B cell (primary cell): ENCODE measurements at regions not wholly inside any gene's neighbourhood (a gene's known extent, or its start where the extent isn't known, plus 50 kb on each side); places are given as distances from the start of the nearest gene placed in this dataset.

ENCODE experiments used
- ATAC-seq: fragments of 200-7000 bp; cut with Tn5 transposase; one replicate; pipeline ENCODE4 v1.10.0; 2021; ENCODE audit warnings: low read depth, mild to moderate bottlenecking, moderate number of reproducible peaks, moderate library complexity
- CTCF ChIA-PET: fragments of 350-600 bp; sonication (Branson Sonifier 250); formaldehyde crosslinking; loops from one replicate; lab custom pipeline; 2021; ENCODE audit warnings: antibody characterized with exemption, inconsistent platforms; lab: Charles Lee
- POLR2A ChIA-PET: fragments of 350-600 bp; sonication (Branson Sonifier 250); formaldehyde crosslinking; loops from one replicate; lab custom pipeline; 2021; ENCODE audit warnings: antibody characterized with exemption; lab: Charles Lee
- DNase-seq: peaks from one replicate; pipeline ENCODE4 v3.0.0; 2013
- H2AFZ ChIP-seq: 2 replicates; pipeline ENCODE4 v1.6.1; 2012; ENCODE audit warnings: mild to moderate bottlenecking, low read depth, low read length; ENCODE audit not compliant: insufficient read depth, poor library complexity, severe bottlenecking
- H3K27ac ChIP-seq, 2 donors: 1 replicate in 1 of 2; 2 replicates in 1 of 2; pipeline ENCODE4 v1.5.1; 2012 to 2013; ENCODE audit warnings: low read length in 2 of 2, mild to moderate bottlenecking in 2 of 2, moderate library complexity in 1 of 2
- H3K27me3 ChIP-seq, 4 experiments: fragments of 200-600 bp in 1 of 4; sonication (generic) in 1 of 4; replicated peaks in 1 of 4; 1 replicate in 2 of 4; 2 replicates in 2 of 4; pipeline versions ENCODE4 v1.6.1 to v1.7.0; 2013 to 2016; ENCODE audit warnings: low read length in 3 of 4, mild to moderate bottlenecking in 2 of 4, mixed read lengths in 1 of 4, moderate library complexity in 1 of 4; ENCODE audit not compliant: insufficient read depth in 4 of 4, control insufficient read depth in 3 of 4; ENCODE audit errors: control extremely low read depth in 1 of 4
- H3K36me3 ChIP-seq, 2 experiments: replicated peaks in 1 of 2; 1 replicate in 1 of 2; 2 replicates in 1 of 2; pipeline versions ENCODE4 v1.6.1 to v1.7.1; 2013; ENCODE audit warnings: low read length in 1 of 2; ENCODE audit not compliant: insufficient read depth in 2 of 2, control insufficient read depth in 1 of 2; ENCODE audit errors: control extremely low read depth in 1 of 2, extremely low read depth in 1 of 2
- H3K4me1 ChIP-seq, 2 donors: fragments of 200-600 bp in 1 of 2; sonication (generic) in 1 of 2; 1 replicate in 1 of 2; 2 replicates in 1 of 2; pipeline versions ENCODE4 v1.5.1 to v1.6.1; 2013 to 2017; ENCODE audit warnings: low read length in 2 of 2; ENCODE audit not compliant: control insufficient read depth in 2 of 2, insufficient read depth in 2 of 2
- H3K4me2 ChIP-seq: replicated peaks from 2 replicates; pipeline ENCODE3; 2012; ENCODE audit warnings: mild to moderate bottlenecking, low read depth, low read length; ENCODE audit not compliant: poor library complexity, severe bottlenecking
- H3K4me3 ChIP-seq, 5 experiments: fragments of 200-600 bp in 1 of 5; sonication (generic) in 1 of 5; 1 replicate in 3 of 5; 2 replicates in 2 of 5; pipeline versions ENCODE4 v1.5.1 to v1.7.0; 2011 to 2016; ENCODE audit warnings: low read length in 4 of 5, mild to moderate bottlenecking in 4 of 5, low read depth in 2 of 5, control low read depth in 1 of 5, moderate library complexity in 1 of 5; ENCODE audit not compliant: insufficient read depth in 1 of 5; ENCODE audit errors: control extremely low read depth in 1 of 5, extremely low read depth in 1 of 5
- H3K79me2 ChIP-seq: fragments of 200-600 bp; sonication (generic); one replicate; pipeline ENCODE4 v1.6.0; 2016; ENCODE audit warnings: low read length; ENCODE audit not compliant: control insufficient read depth, insufficient read depth
- H3K9ac ChIP-seq: fragments of 200-600 bp; sonication (generic); 2 replicates; pipeline ENCODE4 v1.6.1; 2017; ENCODE audit warnings: mild to moderate bottlenecking, low read length, moderate library complexity
- H3K9me3 ChIP-seq, 3 donors: one replicate each; pipeline versions ENCODE4 v1.6.1 to v1.7.1; 2013; ENCODE audit warnings: low read length in 2 of 3; ENCODE audit not compliant: control insufficient read depth in 2 of 3, insufficient read depth in 1 of 3; ENCODE audit errors: control extremely low read depth in 1 of 3
- H4K20me1 ChIP-seq: 2 replicates; pipeline ENCODE4 v1.6.0; 2012; ENCODE audit warnings: mild to moderate bottlenecking, low read length; ENCODE audit not compliant: insufficient read depth, control insufficient read depth, poor library complexity, severe bottlenecking
- H3K27ac Mint-ChIP-seq: one replicate; pipeline ENCODE4 v1.8.0; 2021; ENCODE audit warnings: mixed read lengths
- H3K27me3 Mint-ChIP-seq: one replicate; pipeline ENCODE4 v1.8.0; 2021; ENCODE audit warnings: mixed read lengths
- H3K4me1 Mint-ChIP-seq: one replicate; pipeline ENCODE4 v1.8.0; 2021; ENCODE audit warnings: mixed read lengths
- H3K4me3 Mint-ChIP-seq: one replicate; pipeline ENCODE4 v1.8.0; 2021; ENCODE audit warnings: mixed read lengths
- H3K9me3 Mint-ChIP-seq: one replicate; pipeline ENCODE4 v1.8.0; 2022; ENCODE audit warnings: mixed read lengths; ENCODE audit not compliant: insufficient read depth
- CTCF ChIP-seq: fragments of 200-600 bp; IDR thresholded peaks from one replicate; pipeline ENCODE4 v1.8.0; 2022; ENCODE audit warnings: antibody characterized with exemption, mild to moderate bottlenecking
- EZH2 ChIP-seq: IDR thresholded peaks from 2 replicates; pipeline ENCODE4 v1.6.1; 2012; ENCODE audit warnings: borderline replicate concordance, low read depth, mild to moderate bottlenecking, moderate library complexity, low read length; ENCODE audit not compliant: insufficient read depth, poor library complexity, severe bottlenecking
- WGBS: methylation state at CpG from one replicate; pipeline ENCODE4 v1.1.5; 2013; ENCODE audit warnings: missing lambda C conversion rate; ENCODE audit not compliant: insufficient coverage; 5-methylcytosine and 5-hydroxymethylcytosine counted together
- intact Hi-C: fragments of 100-400 bp; cut with micrococcal nuclease; formaldehyde crosslinking; loops from one replicate; pipeline ENCODE4 v1.10.0; 2022

GRCh38 chr1:165075725-165076370, 280.7 kb downstream of the LMX1A start:
- H4K20me1 ChIP-seq: no peaks in the 10 kb centered on the region
- no peaks in the 10 kb centered on the region for H3K27me3 ChIP-seq
- no peak overlapping the region for H3K4me3 Mint-ChIP-seq
- H3K27ac Mint-ChIP-seq: no peak overlapping the region
- no CpG with 5 or more reads among the region's 6 CpGs for WGBS
- H3K79me2 ChIP-seq: no peaks in the 10 kb centered on the region
- no peak overlapping the region for H3K4me2 ChIP-seq
- intact Hi-C loops: no loop called here
- peaks cover 4% of the 10 kb centered on the region for H3K27me3 Mint-ChIP-seq
- ChIA-PET CTCF (interaction anchor here (0.7 kb wide), 1 partner anchor 1587 kb away, joined by 3 read pairs; no protein-coding TSS in a partner anchor), POLR2A (no interaction called here)
- no peak for TF ChIP-seq CTCF
- no peak for TF ChIP-seq EZH2
- no peak overlapping the region for H3K9ac ChIP-seq
- no peak overlapping the region for H3K4me3 ChIP-seq
- H3K27ac ChIP-seq: no peak overlapping the region
- H2AFZ ChIP-seq: no peak overlapping the region
- ATAC-seq (no peak), DNase-seq (no peak)
- no peaks in the 10 kb centered on the region for H3K4me1 ChIP-seq
- no peaks in the 10 kb centered on the region for H3K9me3 Mint-ChIP-seq
- peaks cover 0 to 8% (median 0%) of the 10 kb centered on the region in 3 donors for H3K9me3 ChIP-seq
- no peaks in the 10 kb centered on the region for H3K4me1 Mint-ChIP-seq
- no peaks in the 10 kb centered on the region for H3K36me3 ChIP-seq

GRCh38 chr1:165073185-165074007, 283.1 kb downstream of the LMX1A start:
- intact Hi-C loops: loop anchor here (5.0 kb wide), 1 partner anchor 1716 kb away; no protein-coding TSS in a partner anchor

More at GRCh38 chr1:165073185-165074007, 283.1 kb downstream of the LMX1A start:
- Histone ChIP-seq H3K27ac (no peak overlapping the region), H3K27me3 (no peaks in the 10 kb centered on the region), H3K36me3 (no peaks in the 10 kb centered on the region), H4K20me1 (no peaks in the 10 kb centered on the region), H3K4me3 (no peak overlapping the region), H3K79me2 (no peaks in the 10 kb centered on the region), H3K4me1 (no peaks in the 10 kb centered on the region), H3K9ac (no peak overlapping the region), H3K4me2 (no peak overlapping the region), H2AFZ (no peak overlapping the region), H3K9me3 (peaks cover 0 to 4% (median 0%) of the 10 kb centered on the region in 3 donors)
- ATAC-seq: no peak
- H3K4me3 Mint-ChIP-seq: no peak overlapping the region
- H3K4me1 Mint-ChIP-seq: no peaks in the 10 kb centered on the region
- H3K27me3 Mint-ChIP-seq: peaks cover 4% of the 10 kb centered on the region
- H3K27ac Mint-ChIP-seq: no peak overlapping the region
- WGBS: 81% methylated on average over 3 of the region's 7 CpGs
- no peak for DNase-seq
- ChIA-PET CTCF (no interaction called here), POLR2A (no interaction called here)
- H3K9me3 Mint-ChIP-seq: no peaks in the 10 kb centered on the region
- TF ChIP-seq CTCF (peak; percentile 43), EZH2 (no peak)
